Trophoblast cell (in vitro differentiated cells and primary cell): ENCODE measurements at regions not wholly inside any gene's neighbourhood (a gene's known extent, or its start where the extent isn't known, plus 50 kb on each side); places are given as distances from the start of the nearest gene placed in this dataset.

ENCODE experiments used
- DNase-seq, 2 donors: peaks; one replicate each; pipeline ENCODE4 v3.0.0-alpha.2; 2016
- H2AFZ ChIP-seq: 2 replicates; pipeline ENCODE4 v1.6.1; 2013; ENCODE audit warnings: low read length, moderate library complexity, mild to moderate bottlenecking; ENCODE audit not compliant: insufficient read depth, poor library complexity
- H2AK5ac ChIP-seq: 2 replicates; pipeline ENCODE4 v1.6.1; 2013; ENCODE audit warnings: mild to moderate bottlenecking, low read length
- H2BK120ac ChIP-seq: 2 replicates; pipeline ENCODE4 v1.6.1; 2013; ENCODE audit warnings: low read length, mild to moderate bottlenecking, moderate library complexity; ENCODE audit not compliant: insufficient read depth, poor library complexity
- H2BK12ac ChIP-seq: 2 replicates; pipeline ENCODE4 v1.6.1; 2013; ENCODE audit warnings: mild to moderate bottlenecking, low read length, moderate library complexity
- H2BK5ac ChIP-seq: 2 replicates; pipeline ENCODE4 v1.6.1; 2013; ENCODE audit warnings: low read length, low read depth, moderate library complexity, mild to moderate bottlenecking; ENCODE audit not compliant: poor library complexity
- H3K14ac ChIP-seq: 2 replicates; pipeline ENCODE4 v1.6.1; 2013; ENCODE audit warnings: mild to moderate bottlenecking, low read length
- H3K18ac ChIP-seq: 2 replicates; pipeline ENCODE4 v1.6.1; 2013; ENCODE audit warnings: mild to moderate bottlenecking, low read length
- H3K23ac ChIP-seq: 2 replicates; pipeline ENCODE4 v1.6.1; 2013; ENCODE audit warnings: low read length
- H3K27ac ChIP-seq: 2 replicates; pipeline ENCODE4 v1.5.1; 2013; ENCODE audit warnings: low read depth, mild to moderate bottlenecking, inconsistent platforms, low read length, moderate library complexity
- H3K27me3 ChIP-seq: 2 replicates; pipeline ENCODE4 v1.6.1; 2013; ENCODE audit warnings: inconsistent platforms, mild to moderate bottlenecking, low read length, moderate library complexity; ENCODE audit not compliant: insufficient read depth
- H3K36me3 ChIP-seq, 2 experiments: 1 replicate in 1 of 2; 2 replicates in 1 of 2; pipeline ENCODE4 v1.6.1; 2013; ENCODE audit warnings: low read length in 2 of 2, mild to moderate bottlenecking in 2 of 2, moderate library complexity in 1 of 2; ENCODE audit not compliant: insufficient read depth in 2 of 2, control insufficient read depth in 1 of 2
- H3K4ac ChIP-seq: 2 replicates; pipeline ENCODE4 v1.6.1; 2013; ENCODE audit warnings: low read depth, mild to moderate bottlenecking, low read length, moderate library complexity
- H3K4me1 ChIP-seq, 2 experiments: 1 replicate in 1 of 2; 2 replicates in 1 of 2; pipeline ENCODE4 v1.6.1; 2013; ENCODE audit warnings: low read length in 2 of 2, mild to moderate bottlenecking in 2 of 2, moderate library complexity in 1 of 2; ENCODE audit not compliant: insufficient read depth in 2 of 2, control insufficient read depth in 1 of 2
- H3K4me2 ChIP-seq: 2 replicates; pipeline ENCODE4 v1.6.1; 2013; ENCODE audit warnings: inconsistent platforms, mild to moderate bottlenecking, low read length, moderate library complexity
- H3K4me3 ChIP-seq: 2 replicates; pipeline ENCODE4 v1.5.1; 2013; ENCODE audit warnings: mild to moderate bottlenecking, low read depth, low read length, inconsistent platforms
- H3K79me1 ChIP-seq: one replicate; pipeline ENCODE4 v1.6.1; 2013; ENCODE audit warnings: low read length
- H3K79me2 ChIP-seq: 2 replicates; pipeline ENCODE4 v1.6.1; 2013; ENCODE audit warnings: low read length, mild to moderate bottlenecking; ENCODE audit not compliant: control insufficient read depth, insufficient read depth, poor library complexity
- H3K9ac ChIP-seq: 2 replicates; pipeline ENCODE4 v1.6.1; 2013; ENCODE audit warnings: mild to moderate bottlenecking, low read length
- H3K9me3 ChIP-seq: 2 replicates; pipeline ENCODE4 v1.6.1; 2013; ENCODE audit warnings: low read depth, mild to moderate bottlenecking, control low read depth, inconsistent platforms, low read length; ENCODE audit not compliant: insufficient read depth
- H4K12ac ChIP-seq: 2 replicates; pipeline ENCODE4 v1.6.1; 2013; ENCODE audit warnings: low read depth, mild to moderate bottlenecking, low read length, moderate library complexity
- H4K8ac ChIP-seq: 2 replicates; pipeline ENCODE4 v1.6.1; 2013; ENCODE audit warnings: low read depth, mild to moderate bottlenecking, low read length, moderate library complexity
- H4K91ac ChIP-seq: one replicate; pipeline ENCODE4 v1.6.1; 2013; ENCODE audit warnings: low read depth, mild to moderate bottlenecking, low read length, moderate library complexity
- WGBS: extraction: QIAGEN DNeasy Blood & Tissue Kit; methylation state at CpG from one replicate; pipeline ENCODE4 v1.1.7; 2013; ENCODE audit warnings: missing lambda C conversion rate; ENCODE audit not compliant: insufficient read length, insufficient coverage; ENCODE audit errors: extremely low coverage; 5-methylcytosine and 5-hydroxymethylcytosine counted together

DNA sequence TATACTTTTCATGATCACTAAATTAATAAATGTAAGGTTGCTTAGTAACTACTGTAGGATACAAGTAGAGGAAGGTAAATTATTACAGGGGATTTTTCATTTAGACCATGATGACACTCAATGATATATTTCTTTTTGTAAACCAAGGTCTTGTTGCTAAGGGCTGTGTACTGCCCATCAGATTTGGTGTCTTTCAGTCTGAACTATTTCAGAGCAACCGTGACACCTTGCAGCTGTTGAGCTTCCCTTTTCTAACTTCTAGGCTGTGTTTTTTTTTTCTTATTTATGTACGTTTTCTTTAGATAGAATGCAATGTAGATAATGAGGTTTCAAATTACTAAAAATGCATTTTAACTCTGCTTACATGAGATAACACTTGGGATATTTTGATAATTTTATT lies 292.0 kb upstream of the MBL2 start:
- Histone ChIP-seq H4K91ac (no peak overlapping the region), H3K18ac (no peak overlapping the region), H2AK5ac (no peak overlapping the region), H3K79me2 (no peaks in the 10 kb centered on the region), H3K9me3 (no peaks in the 10 kb centered on the region), H2AFZ (no peak overlapping the region), H3K27ac (no peak overlapping the region), H3K14ac (no peak overlapping the region), H4K8ac (no peak overlapping the region), H2BK5ac (no peak overlapping the region), H3K36me3 (no peaks in the 10 kb centered on the region), H3K4me2 (no peak overlapping the region), H3K4me3 (no peak overlapping the region), H3K79me1 (no peaks in the 10 kb centered on the region), H3K9ac (no peak overlapping the region), H4K12ac (no peak overlapping the region), H2BK12ac (no peak overlapping the region), H3K23ac (no peak overlapping the region), H3K4ac (no peak overlapping the region), H2BK120ac (no peak overlapping the region), H3K27me3 (no peaks in the 10 kb centered on the region), H3K4me1 (no peaks in the 10 kb centered on the region)
- no CpG with 5 or more reads among the region's 2 CpGs for WGBS
- no peak for DNase-seq

DNA sequence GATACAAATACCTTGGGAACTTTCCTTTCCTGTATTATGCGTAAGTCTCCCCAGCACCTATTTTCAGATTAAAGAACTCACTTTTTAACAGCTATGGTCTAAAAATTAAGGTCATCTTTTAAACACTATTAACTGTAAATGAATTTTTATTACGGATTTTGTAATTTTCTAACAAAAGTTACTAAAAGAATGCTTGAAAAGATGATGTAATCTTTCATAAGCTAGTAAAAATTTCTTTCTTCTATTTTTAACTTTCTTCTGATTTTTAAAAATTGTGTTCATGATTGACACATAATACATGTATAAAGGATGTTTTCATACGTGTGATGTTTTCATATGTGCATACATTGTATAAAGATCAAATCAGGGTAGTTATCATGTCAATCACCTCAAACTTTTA lies 291.2 kb upstream of the MBL2 start:
- Histone ChIP-seq H3K18ac (no peak overlapping the region), H2AK5ac (no peak overlapping the region), H3K14ac (no peak overlapping the region), H3K4me3 (no peak overlapping the region), H4K12ac (no peak overlapping the region), H4K91ac (no peak overlapping the region), H3K4ac (no peak overlapping the region), H3K23ac (no peak overlapping the region), H3K9me3 (no peaks in the 10 kb centered on the region), H3K36me3 (no peaks in the 10 kb centered on the region), H3K27ac (no peak overlapping the region), H4K8ac (no peak overlapping the region), H3K4me1 (no peaks in the 10 kb centered on the region), H3K79me1 (no peaks in the 10 kb centered on the region), H3K9ac (no peak overlapping the region), H3K79me2 (no peaks in the 10 kb centered on the region), H3K27me3 (no peaks in the 10 kb centered on the region), H2BK5ac (no peak overlapping the region), H2BK120ac (no peak overlapping the region), H3K4me2 (no peak overlapping the region), H2BK12ac (no peak overlapping the region), H2AFZ (no peak overlapping the region)
- DNase-seq = no peak
- WGBS = no CpG with 5 or more reads among the region's 3 CpGs

DNA sequence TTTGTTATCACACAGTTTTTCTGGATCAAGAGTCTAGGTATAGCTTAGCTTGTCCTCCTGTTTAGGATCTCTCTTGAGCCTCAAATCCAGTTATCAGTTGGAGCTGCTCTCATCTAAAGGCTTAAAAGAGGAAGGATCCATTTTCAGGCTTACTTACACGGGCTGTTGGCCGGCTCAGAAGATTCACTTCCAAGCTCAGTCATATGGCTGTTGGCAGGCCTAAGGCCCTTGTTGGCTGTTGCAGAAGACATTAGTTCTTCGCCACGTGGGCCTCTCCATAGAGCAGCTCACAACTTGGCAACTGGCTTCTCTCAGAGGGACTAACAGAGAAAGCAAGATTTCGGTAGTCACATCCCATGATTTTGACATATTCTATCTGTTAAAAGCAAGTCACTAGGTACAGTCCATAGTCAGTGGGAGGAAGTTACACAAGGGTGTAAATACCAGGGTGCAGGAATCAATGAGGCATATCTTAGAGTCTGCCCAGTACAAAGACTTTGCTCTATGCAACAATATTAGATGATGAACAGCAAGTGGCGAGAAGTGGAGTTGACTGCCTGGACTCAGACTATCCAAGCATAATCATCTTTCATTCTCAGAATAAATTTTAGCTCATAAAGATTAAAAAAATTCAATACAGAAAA lies 280.1 kb upstream of the MBL2 start:
- no peaks in the 10 kb centered on the region for H3K9me3 ChIP-seq
- H4K12ac ChIP-seq = no peak overlapping the region
- no peaks in the 10 kb centered on the region for H3K4me1 ChIP-seq
- H3K4me2 ChIP-seq = no peak overlapping the region
- no peak overlapping the region for H2BK120ac ChIP-seq
- H3K79me2 ChIP-seq = no peaks in the 10 kb centered on the region
- no peak overlapping the region for H3K4ac ChIP-seq
- H3K27ac ChIP-seq = no peak overlapping the region
- H3K36me3 ChIP-seq = no peaks in the 10 kb centered on the region
- H3K14ac ChIP-seq = no peak overlapping the region
- no peak overlapping the region for H4K8ac ChIP-seq
- H2BK5ac ChIP-seq = no peak overlapping the region
- no peak overlapping the region for H3K4me3 ChIP-seq
- DNase-seq = no peak
- no peak overlapping the region for H2AK5ac ChIP-seq
- no peaks in the 10 kb centered on the region for H3K79me1 ChIP-seq
- no peak overlapping the region for H3K23ac ChIP-seq
- no CpG with 5 or more reads among the region's 6 CpGs for WGBS
- H3K18ac ChIP-seq = no peak overlapping the region
- H4K91ac ChIP-seq = no peak overlapping the region
- H2BK12ac ChIP-seq = no peak overlapping the region
- H3K9ac ChIP-seq = no peak overlapping the region
- H2AFZ ChIP-seq = no peak overlapping the region
- no peaks in the 10 kb centered on the region for H3K27me3 ChIP-seq

GRCh38 chr10:53045315-53045714 lies 272.7 kb upstream of the MBL2 start:
- no peak for DNase-seq
- no peaks in the 10 kb centered on the region for H3K27me3 ChIP-seq
- no peak overlapping the region for H3K9ac ChIP-seq
- H3K4me2 ChIP-seq = no peak overlapping the region
- H3K27ac ChIP-seq = no peak overlapping the region
- no peaks in the 10 kb centered on the region for H3K9me3 ChIP-seq
- no peak overlapping the region for H2AK5ac ChIP-seq
- no peak overlapping the region for H2BK5ac ChIP-seq
- no peak overlapping the region for H3K4me3 ChIP-seq
- no peak overlapping the region for H3K14ac ChIP-seq
- H3K79me2 ChIP-seq = no peaks in the 10 kb centered on the region
- H2AFZ ChIP-seq = no peak overlapping the region
- no peak overlapping the region for H3K23ac ChIP-seq
- H3K79me1 ChIP-seq = no peaks in the 10 kb centered on the region
- H2BK12ac ChIP-seq = no peak overlapping the region
- H3K4me1 ChIP-seq = no peaks in the 10 kb centered on the region
- no peaks in the 10 kb centered on the region for H3K36me3 ChIP-seq
- no CpG with 5 or more reads among the region's 2 CpGs for WGBS
- no peak overlapping the region for H4K8ac ChIP-seq
- no peak overlapping the region for H3K4ac ChIP-seq
- no peak overlapping the region for H2BK120ac ChIP-seq
- no peak overlapping the region for H4K12ac ChIP-seq
- no peak overlapping the region for H3K18ac ChIP-seq
- no peak overlapping the region for H4K91ac ChIP-seq
